ENCODE measurements at regions not wholly inside any gene's neighbourhood (a gene's known extent, or its start where the extent isn't known, plus 50 kb on each side); places are given as distances from the start of the nearest gene placed in this dataset.

DNA sequence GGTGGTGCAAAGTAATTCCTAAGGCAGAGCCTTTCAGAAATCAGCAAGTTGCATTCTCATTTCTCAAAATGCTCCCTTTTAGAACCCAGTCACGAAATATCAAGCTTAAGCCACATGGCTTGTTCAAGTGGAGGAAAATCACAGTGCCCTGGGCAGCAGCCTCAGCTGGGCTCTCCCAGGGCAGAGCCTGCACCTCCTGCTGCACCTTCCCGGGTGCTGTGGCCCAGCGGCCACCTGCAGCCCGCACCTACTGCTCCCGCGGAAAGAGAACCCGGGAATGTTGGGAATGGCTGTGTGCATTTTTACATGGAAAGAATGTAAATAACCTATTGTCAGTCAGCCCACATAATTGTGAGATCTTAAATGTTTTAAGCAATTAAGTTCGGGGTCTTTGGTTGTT is 396.5 kb upstream of the VSTM2A start:
- TF ChIP-seq, protein P1, sequence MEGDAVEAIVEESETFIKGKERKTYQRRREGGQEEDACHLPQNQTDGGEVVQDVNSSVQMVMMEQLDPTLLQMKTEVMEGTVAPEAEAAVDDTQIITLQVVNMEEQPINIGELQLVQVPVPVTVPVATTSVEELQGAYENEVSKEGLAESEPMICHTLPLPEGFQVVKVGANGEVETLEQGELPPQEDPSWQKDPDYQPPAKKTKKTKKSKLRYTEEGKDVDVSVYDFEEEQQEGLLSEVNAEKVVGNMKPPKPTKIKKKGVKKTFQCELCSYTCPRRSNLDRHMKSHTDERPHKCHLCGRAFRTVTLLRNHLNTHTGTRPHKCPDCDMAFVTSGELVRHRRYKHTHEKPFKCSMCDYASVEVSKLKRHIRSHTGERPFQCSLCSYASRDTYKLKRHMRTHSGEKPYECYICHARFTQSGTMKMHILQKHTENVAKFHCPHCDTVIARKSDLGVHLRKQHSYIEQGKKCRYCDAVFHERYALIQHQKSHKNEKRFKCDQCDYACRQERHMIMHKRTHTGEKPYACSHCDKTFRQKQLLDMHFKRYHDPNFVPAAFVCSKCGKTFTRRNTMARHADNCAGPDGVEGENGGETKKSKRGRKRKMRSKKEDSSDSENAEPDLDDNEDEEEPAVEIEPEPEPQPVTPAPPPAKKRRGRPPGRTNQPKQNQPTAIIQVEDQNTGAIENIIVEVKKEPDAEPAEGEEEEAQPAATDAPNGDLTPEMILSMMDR (IDR thresholded peaks at IDR 0.05; ENCODE audit: low read depth, low read length, poor library complexity, severe bottlenecking), result no peak
- TF ChIP-seq EZH2phosphoT487 (IDR thresholded peaks at IDR 0.05; ENCODE audit: borderline replicate concordance, low read length), result no peak

Measured in DOHH2 (cell line).